K562 (cell line): ENCODE measurements at regions not wholly inside any gene's neighbourhood (a gene's known extent, or its start where the extent isn't known, plus 50 kb on each side); places are given as distances from the start of the nearest gene placed in this dataset.

Source experiments
- ARHGAP35 ChIP-seq: fragments of 450-650 bp; IDR thresholded peaks from 2 replicates; pipeline ENCODE4 v1.6.1; 2018; ENCODE audit not compliant: partially characterized antibody
- CLOCK ChIP-seq: fragments of 250-450 bp; sonication (Bioruptor Pico); IDR thresholded peaks from 2 replicates; pipeline ENCODE4 v1.4.0; 2020; ENCODE audit warnings: mild to moderate bottlenecking, moderate library complexity, borderline replicate concordance
- DNMT1 ChIP-seq: fragments of 450-650 bp; IDR thresholded peaks from 2 replicates; pipeline ENCODE4 v1.6.1; 2016; ENCODE audit warnings: antibody characterized with exemption, mild to moderate bottlenecking
- GABPA ChIP-seq: fragments of 200-800 bp; sonication (Bioruptor generic); conservative IDR thresholded peaks from 2 replicates; pipeline ENCODE4 v1.6.1; 2016; ENCODE audit warnings: low read depth, missing genetic modification characterization, missing compliant biosample characterization
- GABPB1 ChIP-seq: sonication (generic); formaldehyde crosslinking; IDR thresholded peaks from 2 replicates; pipeline ENCODE4 v1.8.0; 2022; ENCODE audit warnings: mild to moderate bottlenecking, missing genetic modification reagents
- LEF1 ChIP-seq: fragments of 450-650 bp; IDR thresholded peaks from 2 replicates; pipeline ENCODE4 v1.6.1; 2016; ENCODE audit warnings: mild to moderate bottlenecking
- NCOA6 ChIP-seq: fragments of 450-650 bp; IDR thresholded peaks from 2 replicates; pipeline ENCODE4 v1.6.1; 2017; ENCODE audit warnings: mild to moderate bottlenecking
- NCOR1 ChIP-seq: fragments of 450-650 bp; IDR thresholded peaks from 2 replicates; pipeline ENCODE4 v1.6.1; 2016; ENCODE audit warnings: mild to moderate bottlenecking, moderate library complexity
- NFE2L1 ChIP-seq: fragments of 450-650 bp; IDR thresholded peaks from 2 replicates; pipeline ENCODE4 v1.6.1; 2016; ENCODE audit warnings: missing genetic modification characterization, low read depth, mild to moderate bottlenecking, missing compliant biosample characterization, moderate library complexity, borderline replicate concordance
- OTX1 ChIP-seq: fragments of 450-650 bp; formaldehyde crosslinking; IDR thresholded peaks from 2 replicates; pipeline ENCODE4 v1.4.0; 2022; ENCODE audit warnings: mild to moderate bottlenecking
- PREB ChIP-seq: sonication (generic); formaldehyde crosslinking; IDR thresholded peaks from 2 replicates; pipeline ENCODE4 v1.8.1; 2023; ENCODE audit warnings: mild to moderate bottlenecking, missing genetic modification reagents
- RBFOX2 ChIP-seq: fragments of 200-400 bp; formaldehyde crosslinking; IDR thresholded peaks from 2 replicates; pipeline ENCODE4 v1.6.1; 2017; ENCODE audit warnings: low read depth, mild to moderate bottlenecking, low read length, moderate library complexity
- RBM34 ChIP-seq: fragments of 200-400 bp; formaldehyde crosslinking; IDR thresholded peaks from 2 replicates; pipeline ENCODE4 v1.6.1; 2018; ENCODE audit warnings: low read length, borderline replicate concordance; ENCODE audit not compliant: insufficient read depth
- RCOR1 ChIP-seq, 2 experiments: IDR thresholded peaks; 2 replicates each; pipeline ENCODE4 v1.6.1; 2012; ENCODE audit warnings: low read depth in 2 of 2, low read length in 2 of 2, borderline replicate concordance in 1 of 2, improper control_type of control experiment in 1 of 2
- SIRT6 ChIP-seq: IDR thresholded peaks from one replicate; pipeline ENCODE4 v1.6.1; 2012; ENCODE audit warnings: low read depth, mild to moderate bottlenecking, control low read depth, inconsistent platforms, low read length, moderate library complexity
- TBL1XR1 ChIP-seq, 2 experiments: IDR thresholded peaks; 2 replicates each; pipeline ENCODE4 v1.6.1; 2012; ENCODE audit warnings: improper control_type of control experiment in 2 of 2, low read length in 2 of 2, mild to moderate bottlenecking in 1 of 2
- TCF3 ChIP-seq: sonication (generic); formaldehyde crosslinking; IDR thresholded peaks from 2 replicates; pipeline ENCODE4 v1.4.0; 2020; ENCODE audit warnings: mild to moderate bottlenecking, missing genetic modification reagents
- TRIM28 ChIP-seq: fragments of 450-650 bp; IDR thresholded peaks from 2 replicates; pipeline ENCODE4 v1.6.1; 2017
- ZBTB12 ChIP-seq: fragments of 250-450 bp; sonication (Bioruptor Pico); IDR thresholded peaks from 2 replicates; pipeline ENCODE4 v1.4.0; 2020
- ZKSCAN8 ChIP-seq: fragments of 200-800 bp; sonication (Bioruptor generic); IDR thresholded peaks from 2 replicates; pipeline ENCODE4 v1.6.1; 2016; ENCODE audit warnings: missing genetic modification characterization, missing compliant biosample characterization
- ZNF12 ChIP-seq: sonication (generic); formaldehyde crosslinking; IDR thresholded peaks from 2 replicates; pipeline ENCODE4 v1.4.0; 2020; ENCODE audit warnings: mild to moderate bottlenecking, missing genetic modification reagents
- ZNF165 ChIP-seq: fragments of 250-450 bp; sonication (Bioruptor Pico); IDR thresholded peaks from 2 replicates; pipeline ENCODE4 v1.4.0; 2020; ENCODE audit warnings: borderline replicate concordance
- ZNF175 ChIP-seq: fragments of 200-800 bp; sonication (Bioruptor generic); IDR thresholded peaks from 2 replicates; pipeline ENCODE4 v1.6.1; 2016; ENCODE audit warnings: low read depth, mild to moderate bottlenecking, missing genetic modification characterization, missing compliant biosample characterization
- ZNF586 ChIP-seq: fragments of 450-650 bp; formaldehyde crosslinking; conservative IDR thresholded peaks from 2 replicates; pipeline ENCODE4 v1.4.0; 2020; ENCODE audit warnings: mild to moderate bottlenecking, moderate library complexity

DNA sequence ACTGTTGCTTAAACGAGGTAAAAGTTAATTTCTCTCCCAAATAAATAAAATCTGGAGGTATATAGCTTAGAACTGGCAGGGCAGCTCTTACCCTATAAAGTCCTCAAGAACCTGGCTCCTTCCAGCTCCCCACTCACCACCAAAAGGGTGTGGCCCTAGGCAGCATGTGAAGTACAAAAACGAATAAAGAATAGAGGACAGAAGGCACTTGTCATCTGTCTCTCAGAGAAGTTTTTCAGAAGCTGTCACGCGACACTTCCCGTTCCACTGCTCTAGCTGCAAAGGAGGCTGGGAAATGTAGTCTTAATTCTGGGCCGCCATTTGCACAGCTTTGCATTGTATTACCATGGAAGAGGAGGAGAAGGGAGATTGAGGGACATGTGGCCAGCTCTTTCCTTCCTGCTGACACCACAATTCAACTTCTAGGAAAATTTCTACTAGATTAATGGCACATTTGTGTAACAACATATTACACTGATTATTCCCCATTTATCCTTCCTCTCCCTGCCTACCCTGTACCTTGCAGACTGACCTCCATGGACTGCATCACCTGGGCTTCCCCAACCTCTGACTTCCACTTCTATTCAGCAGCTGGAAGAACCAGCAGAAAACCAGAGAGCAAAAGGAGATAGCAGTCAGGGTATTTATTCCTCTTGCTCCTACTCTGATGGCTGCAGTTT is 62.2 kb downstream of the CCDC71L start (continued):
- TF ChIP-seq LEF1: peak; percentile 61; the same call in 1 of the 2 replicates
- no peak for TF ChIP-seq ZNF165 (CRISPR knock-in tag)
- no peak for TF ChIP-seq CLOCK
- TF ChIP-seq ZNF586 (CRISPR knock-in tag): no peak
- TF ChIP-seq OTX1 (CRISPR knock-in tag): no peak
- TF ChIP-seq PREB (CRISPR knock-in tag): no peak
- TF ChIP-seq GABPA (tag): peak; percentile 79
- TF ChIP-seq TRIM28: 0 out of 2 replicates have a peak, but pooled peaks have one; percentile 13
- peak in 1 of 2 experiments; percentile 34; a peak in 2 of 4 replicates for TF ChIP-seq TBL1XR1 (IDR thresholded peaks at IDR 0.05; ENCODE audit: low read length in 2 of 2)
- 0 out of 2 replicates have a peak, but pooled peaks have one; percentile 29 for TF ChIP-seq RBFOX2
- no peak for TF ChIP-seq ZNF12 (CRISPR knock-in tag)
- TF ChIP-seq ZBTB12 (CRISPR knock-in tag): peak; percentile 21; the same call in 1 of the 2 replicates
- peak in 1 of 2 experiments; percentile 63; a peak in 1 of 4 replicates for TF ChIP-seq RCOR1 (IDR thresholded peaks at IDR 0.05; ENCODE audit: borderline replicate concordance in 1 of 2, low read depth in 2 of 2, low read length in 2 of 2)
- no peak for TF ChIP-seq ARHGAP35
- 0 out of 2 replicates have a peak, but pooled peaks have one; percentile 39 for TF ChIP-seq DNMT1
- no peak for TF ChIP-seq ZKSCAN8 (CRISPR knock-in tag)
- TF ChIP-seq TCF3 (CRISPR knock-in tag): peak; percentile 25; the same call in 1 of the 2 replicates
- TF ChIP-seq NFE2L1 (tag): no peak
- no peak for TF ChIP-seq SIRT6
- TF ChIP-seq NCOA6: no peak
- peak; percentile 100 for TF ChIP-seq ZNF175
- TF ChIP-seq RBM34: no peak
- peak; percentile 65; the same call in 1 of the 2 replicates for TF ChIP-seq GABPB1 (CRISPR knock-in tag)
- no peak for TF ChIP-seq NCOR1
